ENCODE measurements at regions not wholly inside any gene's neighbourhood (a gene's known extent, or its start where the extent isn't known, plus 50 kb on each side); places are given as distances from the start of the nearest gene placed in this dataset.

- TF ChIP-seq CTCF (IDR thresholded peaks at IDR 0.05), result no peak
- Histone ChIP-seq H3K4me2 (replicated peaks; ENCODE audit: extremely low read depth, low read length, poor library complexity, severe bottlenecking) (no peak overlapping the region), H3K27me3 (ENCODE audit: control insufficient read depth in 2 of 2, insufficient read depth in 2 of 2, low read length in 2 of 2) (no peaks in the 10 kb centered on the region)
These were observed 678.5 kb upstream of the ANKRD30A start for GRCh38 chr10:36446881-36447280.

GRCh38 chr10:36443233-36443632 is 682.2 kb upstream of the ANKRD30A start:
- no peaks in the 10 kb centered on the region for H3K27me3 ChIP-seq (ENCODE audit: control insufficient read depth in 2 of 2, insufficient read depth in 2 of 2, low read length in 2 of 2)

More at GRCh38 chr10:36446881-36447280, 678.5 kb upstream of the ANKRD30A start:
- H2AFZ ChIP-seq (ENCODE audit: insufficient read depth, low read depth, low read length, poor library complexity, severe bottlenecking), result no peak overlapping the region
- H3K4me1 ChIP-seq (ENCODE audit: control insufficient read depth in 1 of 2, insufficient read depth in 2 of 2, low read length in 2 of 2), result no peaks in the 10 kb centered on the region
- no peaks in the 10 kb centered on the region for H3K36me3 ChIP-seq (replicated peaks in 1 of 2; ENCODE audit: control insufficient read depth in 1 of 2, insufficient read depth in 2 of 2, low read length in 2 of 2)
- H3K9ac ChIP-seq (ENCODE audit: insufficient read depth, low read length, poor library complexity, severe bottlenecking), result no peak overlapping the region
- no peak overlapping the region for H3K4me3 Mint-ChIP-seq
- no peak overlapping the region for H3K27ac ChIP-seq (ENCODE audit: low read depth in 1 of 2, low read length in 2 of 2)
- H3K27ac Mint-ChIP-seq, result no peak overlapping the region
- no peaks in the 10 kb centered on the region for H3K4me1 Mint-ChIP-seq
- H3K27me3 Mint-ChIP-seq (ENCODE audit: low read depth in 3 of 3), result no peaks in the 10 kb centered on the region
- no peak for DNase-seq
- peaks cover 0 to 16% (median 5%) of the 10 kb centered on the region in 7 donors for H3K9me3 Mint-ChIP-seq
- intact Hi-C loops (cut with micrococcal nuclease), result no loop called here
- no peaks in the 10 kb centered on the region for H4K20me1 ChIP-seq (ENCODE audit: insufficient read depth, low read length)
- no peak overlapping the region for H3K4me3 ChIP-seq (replicated peaks in 1 of 3; ENCODE audit: low read depth in 2 of 3, low read length in 3 of 3)
- H3K79me2 ChIP-seq (ENCODE audit: insufficient read depth, low read length), result no peaks in the 10 kb centered on the region
- H3K36me3 Mint-ChIP-seq, result no peaks in the 10 kb centered on the region
- H3K9me3 ChIP-seq (replicated peaks in 1 of 2; ENCODE audit: control insufficient read depth in 1 of 2, insufficient read depth in 1 of 2, low read length in 2 of 2), result peaks cover 0 to 9% of the 10 kb centered on the region in 2 donors
- WGBS (ENCODE audit: insufficient coverage), result 80% methylated on average over 1 of the region's 8 CpGs

More at GRCh38 chr10:36443233-36443632, 682.2 kb upstream of the ANKRD30A start:
- no peak overlapping the region for H2AFZ ChIP-seq (ENCODE audit: insufficient read depth, low read depth, low read length, poor library complexity, severe bottlenecking)
- no peak for TF ChIP-seq CTCF (IDR thresholded peaks at IDR 0.05)
- intact Hi-C loops (cut with micrococcal nuclease), result no loop called here
- H3K36me3 ChIP-seq (replicated peaks in 1 of 2; ENCODE audit: control insufficient read depth in 1 of 2, insufficient read depth in 2 of 2, low read length in 2 of 2), result no peaks in the 10 kb centered on the region
- no peaks in the 10 kb centered on the region for H4K20me1 ChIP-seq (ENCODE audit: insufficient read depth, low read length)
- no peak overlapping the region for H3K9ac ChIP-seq (ENCODE audit: insufficient read depth, low read length, poor library complexity, severe bottlenecking)
- H3K4me1 Mint-ChIP-seq, result no peaks in the 10 kb centered on the region
- H3K27me3 Mint-ChIP-seq (ENCODE audit: low read depth in 3 of 3), result peaks cover 0 to 1% (median 0%) of the 10 kb centered on the region in 3 donors
- no peaks in the 10 kb centered on the region for H3K79me2 ChIP-seq (ENCODE audit: insufficient read depth, low read length)
- H3K4me3 Mint-ChIP-seq, result no peak overlapping the region
- no peak overlapping the region for H3K4me3 ChIP-seq (replicated peaks in 1 of 3; ENCODE audit: low read depth in 2 of 3, low read length in 3 of 3)
- H3K9me3 ChIP-seq (replicated peaks in 1 of 2; ENCODE audit: control insufficient read depth in 1 of 2, insufficient read depth in 1 of 2, low read length in 2 of 2), result peaks cover 0 to 9% of the 10 kb centered on the region in 2 donors
- no peak overlapping the region for H3K4me2 ChIP-seq (replicated peaks; ENCODE audit: extremely low read depth, low read length, poor library complexity, severe bottlenecking)
- DNase-seq, result no peak
- peaks cover 0 to 15% (median 3%) of the 10 kb centered on the region in 7 donors for H3K9me3 Mint-ChIP-seq
- H3K27ac Mint-ChIP-seq, result no peak overlapping the region
- no peaks in the 10 kb centered on the region for H3K36me3 Mint-ChIP-seq
- H3K4me1 ChIP-seq (ENCODE audit: control insufficient read depth in 1 of 2, insufficient read depth in 2 of 2, low read length in 2 of 2), result no peaks in the 10 kb centered on the region
- H3K27ac ChIP-seq (ENCODE audit: low read depth in 1 of 2, low read length in 2 of 2), result no peak overlapping the region
